Lung (tissue), 11 donors: ENCODE measurements at regions not wholly inside any gene's neighbourhood (a gene's known extent, or its start where the extent isn't known, plus 50 kb on each side); places are given as distances from the start of the nearest gene placed in this dataset.

Experiments
- ATAC-seq: fragments of 200-7000 bp; cut with Tn5 transposase; one replicate; pipeline ENCODE4 v1.9.1; 2020; ENCODE audit warnings: moderate number of reproducible peaks; ENCODE audit not compliant: insufficient read depth, low FRiP score
- DNase-seq, 3 donors: peaks; one replicate each; pipeline ENCODE4 v3.0.0-alpha.2; 2013 to 2017
- H3K27ac ChIP-seq, 2 donors: one replicate each; pipeline ENCODE4 v1.5.1; 2013; ENCODE audit warnings: mild to moderate bottlenecking in 2 of 2, moderate library complexity in 2 of 2, control low read depth in 1 of 2, inconsistent platforms in 1 of 2, low read depth in 1 of 2, low read length in 1 of 2
- H3K27me3 ChIP-seq, 3 donors: one replicate each; pipeline ENCODE4 v1.5.1; 2013; ENCODE audit warnings: low read length in 2 of 3; ENCODE audit not compliant: control insufficient read depth in 3 of 3, insufficient read depth in 3 of 3
- H3K36me3 ChIP-seq, 4 donors: one replicate each; pipeline ENCODE4 v1.5.1; 2013; ENCODE audit warnings: low read length in 4 of 4, mild to moderate bottlenecking in 1 of 4, moderate library complexity in 1 of 4; ENCODE audit not compliant: control insufficient read depth in 4 of 4, insufficient read depth in 4 of 4
- H3K4me1 ChIP-seq, 5 donors: one replicate each; pipeline ENCODE4 v1.5.1; 2013; ENCODE audit warnings: low read length in 5 of 5, mild to moderate bottlenecking in 2 of 5, moderate library complexity in 1 of 5; ENCODE audit not compliant: control insufficient read depth in 5 of 5, insufficient read depth in 5 of 5
- H3K4me3 ChIP-seq: one replicate; pipeline ENCODE4 v1.5.1; 2013; ENCODE audit warnings: mild to moderate bottlenecking, control low read depth, moderate library complexity
- H3K9ac ChIP-seq, 2 donors: one replicate each; pipeline ENCODE4 v1.5.1; 2013; ENCODE audit warnings: low read length in 2 of 2, control low read depth in 1 of 2; ENCODE audit not compliant: insufficient read depth in 1 of 2
- H3K9me3 ChIP-seq, 4 donors: one replicate each; pipeline ENCODE4 v1.5.1; 2013; ENCODE audit warnings: low read length in 3 of 4, mild to moderate bottlenecking in 1 of 4, moderate library complexity in 1 of 4; ENCODE audit not compliant: control insufficient read depth in 4 of 4, insufficient read depth in 3 of 4
- WGBS, 2 donors: extraction: QIAGEN DNeasy Blood & Tissue Kit; methylation state at CpG; one replicate each; pipeline ENCODE4 v1.1.7; 2013; 5-methylcytosine and 5-hydroxymethylcytosine counted together
- TF ChIP-seq, protein P1 (sequence below): IDR thresholded peaks from 2 replicates; pipeline ENCODE4 v1.5.1; 2012; ENCODE audit warnings: mild to moderate bottlenecking; ENCODE audit errors: control extremely low read depth, extremely low read depth
- donor health status: control.
- donor health status: control.
- donor health status: Bipolar disorder and iron deficiency.
- donor health status: healthy.
- donor health status: DM: yes; HTN: yes; CAD: no.

DNA sequence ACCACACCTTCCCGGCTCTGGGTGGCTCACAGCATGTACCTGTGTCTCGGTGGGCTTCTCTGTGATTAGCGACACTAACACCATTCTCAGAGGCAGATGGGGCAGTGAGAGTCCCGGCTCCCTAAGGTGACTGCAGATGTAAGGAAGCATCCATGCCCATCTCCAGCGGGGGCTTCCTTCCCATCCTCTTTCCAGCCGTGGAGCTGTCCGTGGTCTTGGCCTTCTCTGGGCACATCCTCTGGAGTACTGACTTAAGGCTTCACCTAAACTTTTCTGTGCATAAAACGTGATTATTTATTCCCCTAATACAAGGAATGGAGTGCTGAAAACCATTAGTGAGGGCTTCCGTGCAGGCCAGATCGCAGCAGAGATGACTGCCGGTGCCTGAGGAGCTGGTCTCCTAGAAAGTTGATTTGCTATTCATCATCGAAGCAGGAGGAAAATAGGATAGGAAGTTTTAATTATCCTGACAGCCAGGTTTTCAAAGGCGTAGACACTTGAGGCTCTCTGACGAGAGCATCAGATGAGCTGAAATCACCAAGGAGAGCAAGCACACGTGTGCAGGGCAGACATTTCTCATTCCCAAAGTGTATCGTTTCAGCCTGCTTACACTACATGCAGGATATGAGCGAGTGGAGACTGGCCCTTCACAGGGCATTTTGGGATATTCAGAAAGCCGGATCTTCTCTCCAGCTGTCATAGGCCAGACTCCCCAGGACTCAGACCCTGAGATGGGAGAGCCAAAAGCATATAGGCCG is 186.1 kb upstream of the SALL3 start:
- Histone ChIP-seq H3K36me3 (no peaks in the 10 kb centered on the region), H3K27me3 (peaks cover 0 to 2% (median 0%) of the 10 kb centered on the region in 3 donors), H3K9ac (no peak overlapping the region), H3K9me3 (peaks cover 0 to 4% (median 0%) of the 10 kb centered on the region in 4 donors), H3K4me3 (no peak overlapping the region), H3K27ac (no peak overlapping the region), H3K4me1 (no peaks in the 10 kb centered on the region)
- no peak for ATAC-seq
- 79 to 81% methylated on average over 19 of the region's 19 CpGs for WGBS, 2 donors
- TF ChIP-seq, protein P1, sequence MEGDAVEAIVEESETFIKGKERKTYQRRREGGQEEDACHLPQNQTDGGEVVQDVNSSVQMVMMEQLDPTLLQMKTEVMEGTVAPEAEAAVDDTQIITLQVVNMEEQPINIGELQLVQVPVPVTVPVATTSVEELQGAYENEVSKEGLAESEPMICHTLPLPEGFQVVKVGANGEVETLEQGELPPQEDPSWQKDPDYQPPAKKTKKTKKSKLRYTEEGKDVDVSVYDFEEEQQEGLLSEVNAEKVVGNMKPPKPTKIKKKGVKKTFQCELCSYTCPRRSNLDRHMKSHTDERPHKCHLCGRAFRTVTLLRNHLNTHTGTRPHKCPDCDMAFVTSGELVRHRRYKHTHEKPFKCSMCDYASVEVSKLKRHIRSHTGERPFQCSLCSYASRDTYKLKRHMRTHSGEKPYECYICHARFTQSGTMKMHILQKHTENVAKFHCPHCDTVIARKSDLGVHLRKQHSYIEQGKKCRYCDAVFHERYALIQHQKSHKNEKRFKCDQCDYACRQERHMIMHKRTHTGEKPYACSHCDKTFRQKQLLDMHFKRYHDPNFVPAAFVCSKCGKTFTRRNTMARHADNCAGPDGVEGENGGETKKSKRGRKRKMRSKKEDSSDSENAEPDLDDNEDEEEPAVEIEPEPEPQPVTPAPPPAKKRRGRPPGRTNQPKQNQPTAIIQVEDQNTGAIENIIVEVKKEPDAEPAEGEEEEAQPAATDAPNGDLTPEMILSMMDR = no peak
- peak in 1 of 3 donors; percentile 9 for DNase-seq

DNA sequence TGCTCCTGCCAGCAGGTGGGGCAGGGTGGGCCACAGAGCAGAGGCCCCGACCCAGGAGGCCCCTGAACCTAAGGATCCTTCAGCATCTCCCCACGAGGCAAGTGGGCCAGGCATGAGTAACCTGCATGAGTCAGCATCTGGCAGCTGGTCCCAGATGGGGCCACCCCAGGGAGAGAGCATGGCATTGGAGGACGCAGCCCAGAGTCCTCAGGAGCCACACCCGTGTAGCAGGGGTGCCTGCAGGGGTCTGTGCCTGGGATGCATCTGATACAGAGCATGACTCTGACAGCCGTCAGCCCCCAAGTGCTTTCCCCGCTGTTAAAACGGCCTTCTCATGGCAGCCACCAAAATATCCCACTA is 185.6 kb upstream of the SALL3 start:
- Histone ChIP-seq H3K9me3 (peaks cover 0 to 7% (median 0%) of the 10 kb centered on the region in 4 donors), H3K27ac (no peak overlapping the region), H3K4me3 (no peak overlapping the region), H3K4me1 (no peaks in the 10 kb centered on the region), H3K9ac (no peak overlapping the region), H3K27me3 (peaks cover 0 to 2% (median 0%) of the 10 kb centered on the region in 3 donors), H3K36me3 (no peaks in the 10 kb centered on the region)
- ATAC-seq (no peak), DNase-seq (no peak)
- TF ChIP-seq, protein P1 = no peak
- WGBS, 2 donors = 68 to 76% methylated on average over 7 of the region's 7 CpGs

DNA sequence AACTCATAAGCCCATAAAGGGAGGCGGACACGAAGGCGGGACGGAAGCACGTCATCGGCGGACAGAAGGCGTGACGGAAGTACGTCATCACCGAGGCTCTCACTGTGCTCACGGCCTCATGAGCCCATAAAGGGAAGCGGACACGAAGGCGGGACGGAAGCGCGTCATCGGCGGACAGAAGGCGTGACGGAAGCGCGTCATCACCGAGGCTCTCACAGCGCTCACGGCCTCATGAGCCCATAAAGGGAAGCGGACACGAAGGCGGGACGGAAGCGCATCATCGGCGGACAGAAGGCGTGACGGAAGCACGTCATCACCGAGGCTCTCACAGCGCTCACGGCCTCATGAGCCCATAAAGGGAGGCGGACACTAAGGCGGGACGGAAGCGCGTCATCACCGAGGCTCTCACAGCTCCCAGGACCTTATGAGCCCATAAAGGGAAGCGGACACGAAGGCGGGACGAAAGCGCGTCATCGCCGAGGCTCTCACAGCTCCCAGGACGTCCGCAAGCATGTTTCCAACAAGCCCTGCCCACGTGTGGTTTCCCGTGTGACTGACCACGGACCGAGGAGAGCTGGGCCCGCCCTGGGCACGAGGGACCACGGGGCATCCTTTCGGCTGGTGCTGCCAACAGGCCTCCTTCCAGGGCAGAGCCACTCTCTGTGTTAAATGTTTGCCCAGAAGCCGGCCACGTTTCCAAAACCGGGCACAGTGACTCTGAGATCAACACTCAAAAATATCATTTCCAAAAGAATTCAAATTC is 182.7 kb upstream of the SALL3 start:
- Histone ChIP-seq H3K9me3 (peaks cover 0 to 14% (median 0%) of the 10 kb centered on the region in 4 donors), H3K27ac (no peak overlapping the region), H3K36me3 (no peaks in the 10 kb centered on the region), H3K27me3 (peaks cover 0 to 2% (median 0%) of the 10 kb centered on the region in 3 donors), H3K4me1 (no peaks in the 10 kb centered on the region), H3K4me3 (no peak overlapping the region), H3K9ac (no peak overlapping the region)
- 95% methylated on average over 67 of the region's 67 CpGs for whole genome bisulfite sequencing, 2 donors
- DNase-seq = no peak
- ATAC-seq = no peak
- TF ChIP-seq, protein P1 = no peak
